CD14-positive monocyte (primary cell): ENCODE measurements at regions not wholly inside any gene's neighbourhood (a gene's known extent, or its start where the extent isn't known, plus 50 kb on each side); places are given as distances from the start of the nearest gene placed in this dataset.

Source experiments
- DNase-seq, 3 donors: peaks; one replicate each; pipeline ENCODE4 v3.0.0-alpha.2; 2011 to 2022
- H2AFZ ChIP-seq: 2 replicates; pipeline ENCODE4 v1.6.0; 2012; ENCODE audit warnings: mild to moderate bottlenecking, low read depth, low read length, inconsistent platforms; ENCODE audit not compliant: insufficient read depth, poor library complexity, severe bottlenecking
- H3K27ac ChIP-seq, 2 donors: 1 replicate in 1 of 2; 2 replicates in 1 of 2; pipeline ENCODE4 v1.5.1; 2012 to 2013; ENCODE audit warnings: low read length in 2 of 2, control low read depth in 1 of 2, inconsistent platforms in 1 of 2, low read depth in 1 of 2, mild to moderate bottlenecking in 1 of 2
- H3K27me3 ChIP-seq, 2 donors: one replicate each; pipeline versions ENCODE4 v1.6.0 to v1.6.1; 2011 to 2013; ENCODE audit warnings: low read length in 2 of 2; ENCODE audit not compliant: control insufficient read depth in 2 of 2, insufficient read depth in 2 of 2
- H3K36me3 ChIP-seq, 2 donors: replicated peaks in 1 of 2; 1 replicate in 1 of 2; 2 replicates in 1 of 2; pipeline versions ENCODE4 v1.5.1 to v1.6.1; 2012 to 2013; ENCODE audit warnings: low read length in 2 of 2, control low read depth in 1 of 2, inconsistent platforms in 1 of 2, mild to moderate bottlenecking in 1 of 2; ENCODE audit not compliant: insufficient read depth in 2 of 2, control insufficient read depth in 1 of 2
- H3K4me1 ChIP-seq, 2 donors: 1 replicate in 1 of 2; 2 replicates in 1 of 2; pipeline versions ENCODE4 v1.5.1 to v1.6.1; 2012 to 2013; ENCODE audit warnings: low read length in 2 of 2, control low read depth in 1 of 2, inconsistent platforms in 1 of 2, mild to moderate bottlenecking in 1 of 2, moderate library complexity in 1 of 2; ENCODE audit not compliant: insufficient read depth in 2 of 2, control insufficient read depth in 1 of 2
- H3K4me2 ChIP-seq: replicated peaks from 2 replicates; pipeline ENCODE3; 2012; ENCODE audit warnings: low read length, moderate library complexity, mild to moderate bottlenecking; ENCODE audit not compliant: poor library complexity, severe bottlenecking; ENCODE audit errors: extremely low read depth
- H3K4me3 ChIP-seq, 3 experiments: fragments of 200-600 bp in 1 of 3; sonication (generic) in 1 of 3; replicated peaks in 1 of 3; 1 replicate in 2 of 3; 2 replicates in 1 of 3; pipeline ENCODE4 v1.5.1; 2011 to 2013; ENCODE audit warnings: low read length in 3 of 3, mild to moderate bottlenecking in 3 of 3, control low read depth in 2 of 3, low read depth in 2 of 3, inconsistent platforms in 1 of 3, moderate library complexity in 1 of 3
- H3K79me2 ChIP-seq: 2 replicates; pipeline ENCODE4 v1.6.0; 2012; ENCODE audit warnings: mild to moderate bottlenecking, control low read depth, inconsistent platforms, low read length, moderate library complexity; ENCODE audit not compliant: insufficient read depth
- H3K9ac ChIP-seq: 2 replicates; pipeline ENCODE4 v1.6.0; 2017; ENCODE audit warnings: low read length, mild to moderate bottlenecking; ENCODE audit not compliant: insufficient read depth, poor library complexity, severe bottlenecking
- H3K9me3 ChIP-seq, 2 donors: replicated peaks in 1 of 2; 1 replicate in 1 of 2; 2 replicates in 1 of 2; pipeline versions ENCODE4 v1.5.1 to v1.6.1; 2012 to 2013; ENCODE audit warnings: low read length in 2 of 2, control low read depth in 1 of 2; ENCODE audit not compliant: control insufficient read depth in 1 of 2, insufficient read depth in 1 of 2
- H4K20me1 ChIP-seq: 2 replicates; pipeline ENCODE4 v1.6.0; 2012; ENCODE audit warnings: mild to moderate bottlenecking, low read length, control low read depth, moderate library complexity; ENCODE audit not compliant: insufficient read depth
- H3K27ac Mint-ChIP-seq, 7 donors: one replicate each; pipeline ENCODE4 v1.8.0; 2020; ENCODE audit warnings: mild to moderate bottlenecking in 7 of 7, mixed read lengths in 7 of 7, moderate library complexity in 6 of 7, inconsistent platforms in 2 of 7
- H3K27me3 Mint-ChIP-seq, 3 donors: one replicate each; pipeline ENCODE4 v1.8.0; 2021 to 2022; ENCODE audit warnings: low read depth in 3 of 3, mild to moderate bottlenecking in 3 of 3, mixed read lengths in 3 of 3, moderate library complexity in 3 of 3, inconsistent platforms in 1 of 3
- H3K36me3 Mint-ChIP-seq, 2 donors: one replicate each; pipeline ENCODE4 v1.8.0; 2020; ENCODE audit warnings: mixed read lengths in 2 of 2, inconsistent platforms in 1 of 2, mild to moderate bottlenecking in 1 of 2
- H3K4me1 Mint-ChIP-seq: one replicate; pipeline ENCODE4 v1.8.0; 2020; ENCODE audit warnings: mild to moderate bottlenecking, mixed read lengths
- H3K4me3 Mint-ChIP-seq, 2 donors: one replicate each; pipeline ENCODE4 v1.8.0; 2020; ENCODE audit warnings: mild to moderate bottlenecking in 2 of 2, mixed read lengths in 2 of 2, moderate library complexity in 1 of 2
- H3K9me3 Mint-ChIP-seq, 7 donors: one replicate each; pipeline ENCODE4 v1.8.0; 2020 to 2022; ENCODE audit warnings: mixed read lengths in 7 of 7, mild to moderate bottlenecking in 6 of 7, moderate library complexity in 6 of 7, inconsistent platforms in 2 of 7
- WGBS: methylation state at CpG from one replicate; pipeline ENCODE4 v1.1.5; 2013; ENCODE audit warnings: missing lambda C conversion rate; ENCODE audit not compliant: insufficient coverage; 5-methylcytosine and 5-hydroxymethylcytosine counted together
- intact Hi-C, 2 donors: fragments of 100-400 bp; cut with micrococcal nuclease; formaldehyde crosslinking; loops; one replicate each; pipeline versions ENCODE4 v1.15.0 to v1.15.1; 2023
- TF ChIP-seq, protein P1 (sequence below): fragments of 200-600 bp; IDR thresholded peaks from one replicate; pipeline ENCODE4 v1.8.0; 2022; ENCODE audit warnings: antibody characterized with exemption, mild to moderate bottlenecking

- DNase-seq: no peak
- no peaks in the 10 kb centered on the region for H3K36me3 Mint-ChIP-seq
- Histone ChIP-seq H4K20me1 (no peaks in the 10 kb centered on the region), H3K4me1 (no peaks in the 10 kb centered on the region), H3K27ac (no peak overlapping the region), H3K4me2 (no peak overlapping the region), H3K9ac (no peak overlapping the region), H3K9me3 (no peaks in the 10 kb centered on the region), H3K4me3 (no peak overlapping the region), H3K27me3 (peaks cover 2 to 3% of the 10 kb centered on the region in 2 donors), H2AFZ (no peak overlapping the region), H3K79me2 (no peaks in the 10 kb centered on the region), H3K36me3 (no peaks in the 10 kb centered on the region)
- H3K4me1 Mint-ChIP-seq: no peaks in the 10 kb centered on the region
- intact Hi-C loops: no loop called here
- peaks cover 0 to 5% (median 2%) of the 10 kb centered on the region in 7 donors for H3K9me3 Mint-ChIP-seq
- peaks cover 9 to 13% (median 11%) of the 10 kb centered on the region in 3 donors for H3K27me3 Mint-ChIP-seq
- WGBS: 91% methylated on average over 9 of the region's 9 CpGs
- H3K4me3 Mint-ChIP-seq: no peak overlapping the region
- H3K27ac Mint-ChIP-seq: no peak overlapping the region
- TF ChIP-seq, protein P1, sequence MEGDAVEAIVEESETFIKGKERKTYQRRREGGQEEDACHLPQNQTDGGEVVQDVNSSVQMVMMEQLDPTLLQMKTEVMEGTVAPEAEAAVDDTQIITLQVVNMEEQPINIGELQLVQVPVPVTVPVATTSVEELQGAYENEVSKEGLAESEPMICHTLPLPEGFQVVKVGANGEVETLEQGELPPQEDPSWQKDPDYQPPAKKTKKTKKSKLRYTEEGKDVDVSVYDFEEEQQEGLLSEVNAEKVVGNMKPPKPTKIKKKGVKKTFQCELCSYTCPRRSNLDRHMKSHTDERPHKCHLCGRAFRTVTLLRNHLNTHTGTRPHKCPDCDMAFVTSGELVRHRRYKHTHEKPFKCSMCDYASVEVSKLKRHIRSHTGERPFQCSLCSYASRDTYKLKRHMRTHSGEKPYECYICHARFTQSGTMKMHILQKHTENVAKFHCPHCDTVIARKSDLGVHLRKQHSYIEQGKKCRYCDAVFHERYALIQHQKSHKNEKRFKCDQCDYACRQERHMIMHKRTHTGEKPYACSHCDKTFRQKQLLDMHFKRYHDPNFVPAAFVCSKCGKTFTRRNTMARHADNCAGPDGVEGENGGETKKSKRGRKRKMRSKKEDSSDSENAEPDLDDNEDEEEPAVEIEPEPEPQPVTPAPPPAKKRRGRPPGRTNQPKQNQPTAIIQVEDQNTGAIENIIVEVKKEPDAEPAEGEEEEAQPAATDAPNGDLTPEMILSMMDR: no peak
Measured at GRCh38 chr6:40819182-40819834, 219.7 kb downstream of the UNC5CL start.

GRCh38 chr6:40817369-40817768 lies 221.7 kb downstream of the UNC5CL start:
- TF ChIP-seq, protein P1: no peak
- Mint-ChIP-seq H3K4me3 (no peak overlapping the region), H3K4me1 (no peaks in the 10 kb centered on the region), H3K36me3 (no peaks in the 10 kb centered on the region), H3K9me3 (peaks cover 0 to 5% (median 0%) of the 10 kb centered on the region in 7 donors), H3K27me3 (peaks cover 6 to 11% (median 7%) of the 10 kb centered on the region in 3 donors), H3K27ac (no peak overlapping the region)
- H3K27ac ChIP-seq: no peak overlapping the region
- H3K4me2 ChIP-seq: no peak overlapping the region
- H3K36me3 ChIP-seq: no peaks in the 10 kb centered on the region
- H3K4me1 ChIP-seq: no peaks in the 10 kb centered on the region
- no peak overlapping the region for H2AFZ ChIP-seq
- H3K4me3 ChIP-seq: no peak overlapping the region
- H3K79me2 ChIP-seq: no peaks in the 10 kb centered on the region
- H3K9ac ChIP-seq: no peak overlapping the region
- intact Hi-C loops: no loop called here
- no peak for DNase-seq
- no peaks in the 10 kb centered on the region for H3K9me3 ChIP-seq
- H3K27me3 ChIP-seq: peaks cover under 1 to 3% of the 10 kb centered on the region in 2 donors
- WGBS: 97% methylated on average over 3 of the region's 6 CpGs
- no peaks in the 10 kb centered on the region for H4K20me1 ChIP-seq
